ENCODE measurements at regions not wholly inside any gene's neighbourhood (a gene's known extent, or its start where the extent isn't known, plus 50 kb on each side); places are given as distances from the start of the nearest gene placed in this dataset.

DNA sequence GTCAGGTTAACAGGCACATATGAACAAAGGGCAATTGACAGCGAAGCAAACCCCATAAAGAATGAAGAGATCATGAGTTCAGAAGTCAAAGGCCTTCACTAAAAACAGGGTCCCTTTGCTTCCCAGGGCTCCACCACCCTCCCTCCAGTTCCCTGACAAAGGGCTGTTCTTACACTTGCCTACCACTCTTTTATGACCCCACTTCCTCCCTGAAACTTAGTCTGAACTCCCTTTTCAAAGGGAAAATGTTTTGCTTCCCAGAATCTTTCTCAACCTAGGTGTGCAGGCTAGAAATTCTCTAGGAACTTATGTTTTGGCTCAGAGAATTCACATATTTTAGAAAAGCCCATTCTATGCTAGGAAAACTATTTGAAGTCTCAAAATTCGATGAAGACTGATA is 86.0 kb upstream of the ITGA4 start (continued):
- no peak for TF ChIP-seq EZH2phosphoT487 (IDR thresholded peaks at IDR 0.05; ENCODE audit: borderline replicate concordance)
- no peak for TF ChIP-seq ZFX (IDR thresholded peaks at IDR 0.05)
- no peak for TF ChIP-seq JUND (IDR thresholded peaks at IDR 0.05)
- TF ChIP-seq, protein P1, sequence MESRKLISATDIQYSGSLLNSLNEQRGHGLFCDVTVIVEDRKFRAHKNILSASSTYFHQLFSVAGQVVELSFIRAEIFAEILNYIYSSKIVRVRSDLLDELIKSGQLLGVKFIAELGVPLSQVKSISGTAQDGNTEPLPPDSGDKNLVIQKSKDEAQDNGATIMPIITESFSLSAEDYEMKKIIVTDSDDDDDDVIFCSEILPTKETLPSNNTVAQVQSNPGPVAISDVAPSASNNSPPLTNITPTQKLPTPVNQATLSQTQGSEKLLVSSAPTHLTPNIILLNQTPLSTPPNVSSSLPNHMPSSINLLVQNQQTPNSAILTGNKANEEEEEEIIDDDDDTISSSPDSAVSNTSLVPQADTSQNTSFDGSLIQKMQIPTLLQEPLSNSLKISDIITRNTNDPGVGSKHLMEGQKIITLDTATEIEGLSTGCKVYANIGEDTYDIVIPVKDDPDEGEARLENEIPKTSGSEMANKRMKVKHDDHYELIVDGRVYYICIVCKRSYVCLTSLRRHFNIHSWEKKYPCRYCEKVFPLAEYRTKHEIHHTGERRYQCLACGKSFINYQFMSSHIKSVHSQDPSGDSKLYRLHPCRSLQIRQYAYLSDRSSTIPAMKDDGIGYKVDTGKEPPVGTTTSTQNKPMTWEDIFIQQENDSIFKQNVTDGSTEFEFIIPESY (IDR thresholded peaks at IDR 0.05; ENCODE audit: extremely low read depth, insufficient replicate concordance, low read length), result no peak
- TF ChIP-seq, protein P2, sequence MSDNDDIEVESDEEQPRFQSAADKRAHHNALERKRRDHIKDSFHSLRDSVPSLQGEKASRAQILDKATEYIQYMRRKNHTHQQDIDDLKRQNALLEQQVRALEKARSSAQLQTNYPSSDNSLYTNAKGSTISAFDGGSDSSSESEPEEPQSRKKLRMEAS (IDR thresholded peaks at IDR 0.05), result no peak
- no peak for TF ChIP-seq FOSL1 (IDR thresholded peaks at IDR 0.05; ENCODE audit: low read depth)
- no peak for TF ChIP-seq POLR2A (IDR thresholded peaks at IDR 0.05; ENCODE audit: borderline replicate concordance, extremely low read depth, insufficient read depth, insufficient read length)
- TF ChIP-seq ELF1 (IDR thresholded peaks at IDR 0.05; ENCODE audit: borderline replicate concordance, low read depth), result no peak

DNA sequence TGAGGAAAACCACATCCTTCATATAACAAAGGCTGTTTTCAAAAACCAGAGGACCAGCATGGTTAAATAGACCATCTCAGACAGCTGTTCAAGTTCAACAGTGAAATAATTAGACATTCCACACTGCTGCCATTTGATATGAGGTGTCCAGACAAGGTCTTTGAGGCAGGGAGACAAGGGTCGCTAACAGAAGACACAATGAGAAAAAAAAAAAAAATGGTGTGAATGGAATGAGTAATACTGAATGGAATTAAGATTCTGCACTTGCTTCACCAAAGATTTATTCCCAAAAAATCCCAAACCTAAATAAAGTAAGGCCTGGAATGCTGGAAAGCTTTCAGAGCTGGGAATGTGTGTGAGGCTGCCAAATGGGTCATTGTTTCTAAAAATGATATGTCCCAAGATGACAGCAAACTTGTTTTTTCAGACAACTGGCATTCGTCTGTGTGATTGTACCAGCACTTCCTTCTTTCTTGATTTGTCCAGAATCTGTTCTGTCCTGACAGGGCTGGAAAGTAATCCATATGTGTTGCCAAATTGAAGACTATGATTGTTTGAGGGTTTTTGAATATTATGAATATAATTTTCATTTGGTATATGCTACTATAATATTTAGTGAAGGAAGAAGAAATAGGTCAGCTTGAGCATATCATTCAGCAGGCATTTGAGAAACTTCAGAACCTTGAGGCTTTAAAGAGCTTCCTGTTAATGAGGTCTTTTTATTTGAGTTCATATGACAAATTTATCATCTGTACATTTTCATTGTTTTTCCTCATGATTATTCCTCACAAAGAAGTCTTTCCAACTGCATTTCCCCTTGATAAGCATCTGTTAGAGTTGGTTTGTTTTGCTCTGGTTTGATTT is 85.2 kb upstream of the ITGA4 start:
- Histone ChIP-seq H3K9me3 (ENCODE audit: control insufficient read depth in 1 of 2, insufficient read depth in 1 of 2, low read depth in 1 of 2, low read length in 2 of 2) (no peaks in the 10 kb centered on the region), H3K4me2 (ENCODE audit: low read length) (no peak overlapping the region), H3K4me3 (replicated peaks in 1 of 2; ENCODE audit: low read depth in 1 of 2, low read length in 2 of 2) (no peak overlapping the region), H3K36me3 (ENCODE audit: control insufficient read depth in 1 of 2, insufficient read depth in 2 of 2, low read length in 2 of 2) (no peaks in the 10 kb centered on the region), H2AFZ (ENCODE audit: low read depth, low read length, poor library complexity, severe bottlenecking) (no peak overlapping the region), H3K79me2 (ENCODE audit: insufficient read depth, low read length) (no peaks in the 10 kb centered on the region), H3K9ac (ENCODE audit: low read length) (no peak overlapping the region), H3K27me3 (ENCODE audit: insufficient read depth, low read length) (no peaks in the 10 kb centered on the region), H4K20me1 (ENCODE audit: insufficient read depth) (no peaks in the 10 kb centered on the region), H3K4me1 (ENCODE audit: control insufficient read depth in 1 of 2, insufficient read depth in 2 of 2, low read length in 2 of 2) (no peaks in the 10 kb centered on the region), H3K27ac (ENCODE audit: low read depth, low read length) (no peak overlapping the region), H3K9me2 (ENCODE audit: insufficient read depth) (no peaks in the 10 kb centered on the region)
- DNase-seq (ENCODE audit: low read depth, low spot score) (no peak), ATAC-seq (no peak)
- no TSS peak for BruUV-seq (replicated peaks)
- POLR2A ChIA-PET, result no interaction called here
- RAD21 ChIA-PET (ENCODE audit: low non-redundant PET in 1 of 2, low total read pairs in 2 of 2, uncharacterized antibody in 2 of 2, unreplicated experiment in 2 of 2), result no interaction called here
- intact Hi-C loops (cut with micrococcal nuclease), result no loop called here
- TF ChIP-seq SP1 (IDR thresholded peaks at IDR 0.05; ENCODE audit: low read depth) (no peak), ZFX (IDR thresholded peaks at IDR 0.05) (no peak), CBX3 (IDR thresholded peaks at IDR 0.05; ENCODE audit: low read depth) (no peak), ELF1 (IDR thresholded peaks at IDR 0.05; ENCODE audit: borderline replicate concordance, low read depth) (no peak), YY1 (IDR thresholded peaks at IDR 0.05; ENCODE audit: extremely low read depth, insufficient replicate concordance, low read depth, low read length) (no peak), EGR1 (IDR thresholded peaks at IDR 0.05; ENCODE audit: low read depth) (no peak), SRF (IDR thresholded peaks at IDR 0.05; ENCODE audit: low read depth) (no peak), POLR2A (IDR thresholded peaks at IDR 0.05; ENCODE audit: borderline replicate concordance, extremely low read depth, insufficient read depth, insufficient read length) (no peak), FOSL1 (IDR thresholded peaks at IDR 0.05; ENCODE audit: low read depth) (no peak), SIN3A (IDR thresholded peaks at IDR 0.05; ENCODE audit: low read depth) (no peak)
- TF ChIP-seq, protein P2 (IDR thresholded peaks at IDR 0.05), result no peak
- TF ChIP-seq, protein P3, sequence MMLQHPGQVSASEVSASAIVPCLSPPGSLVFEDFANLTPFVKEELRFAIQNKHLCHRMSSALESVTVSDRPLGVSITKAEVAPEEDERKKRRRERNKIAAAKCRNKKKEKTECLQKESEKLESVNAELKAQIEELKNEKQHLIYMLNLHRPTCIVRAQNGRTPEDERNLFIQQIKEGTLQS (IDR thresholded peaks at IDR 0.05), result no peak
- TF ChIP-seq, protein P4, sequence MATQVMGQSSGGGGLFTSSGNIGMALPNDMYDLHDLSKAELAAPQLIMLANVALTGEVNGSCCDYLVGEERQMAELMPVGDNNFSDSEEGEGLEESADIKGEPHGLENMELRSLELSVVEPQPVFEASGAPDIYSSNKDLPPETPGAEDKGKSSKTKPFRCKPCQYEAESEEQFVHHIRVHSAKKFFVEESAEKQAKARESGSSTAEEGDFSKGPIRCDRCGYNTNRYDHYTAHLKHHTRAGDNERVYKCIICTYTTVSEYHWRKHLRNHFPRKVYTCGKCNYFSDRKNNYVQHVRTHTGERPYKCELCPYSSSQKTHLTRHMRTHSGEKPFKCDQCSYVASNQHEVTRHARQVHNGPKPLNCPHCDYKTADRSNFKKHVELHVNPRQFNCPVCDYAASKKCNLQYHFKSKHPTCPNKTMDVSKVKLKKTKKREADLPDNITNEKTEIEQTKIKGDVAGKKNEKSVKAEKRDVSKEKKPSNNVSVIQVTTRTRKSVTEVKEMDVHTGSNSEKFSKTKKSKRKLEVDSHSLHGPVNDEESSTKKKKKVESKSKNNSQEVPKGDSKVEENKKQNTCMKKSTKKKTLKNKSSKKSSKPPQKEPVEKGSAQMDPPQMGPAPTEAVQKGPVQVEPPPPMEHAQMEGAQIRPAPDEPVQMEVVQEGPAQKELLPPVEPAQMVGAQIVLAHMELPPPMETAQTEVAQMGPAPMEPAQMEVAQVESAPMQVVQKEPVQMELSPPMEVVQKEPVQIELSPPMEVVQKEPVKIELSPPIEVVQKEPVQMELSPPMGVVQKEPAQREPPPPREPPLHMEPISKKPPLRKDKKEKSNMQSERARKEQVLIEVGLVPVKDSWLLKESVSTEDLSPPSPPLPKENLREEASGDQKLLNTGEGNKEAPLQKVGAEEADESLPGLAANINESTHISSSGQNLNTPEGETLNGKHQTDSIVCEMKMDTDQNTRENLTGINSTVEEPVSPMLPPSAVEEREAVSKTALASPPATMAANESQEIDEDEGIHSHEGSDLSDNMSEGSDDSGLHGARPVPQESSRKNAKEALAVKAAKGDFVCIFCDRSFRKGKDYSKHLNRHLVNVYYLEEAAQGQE (IDR thresholded peaks at IDR 0.05; ENCODE audit: low read depth), result no peak
- CTCF ChIA-PET, result no interaction called here

All from HCT116 (cell line).